Heart left ventricle (tissue), 16 donors: ENCODE measurements at regions not wholly inside any gene's neighbourhood (a gene's known extent, or its start where the extent isn't known, plus 50 kb on each side); places are given as distances from the start of the nearest gene placed in this dataset.

Experiments used
- ATAC-seq, 4 donors: fragments of 200-7000 bp; cut with Tn5 transposase; one replicate each; pipeline ENCODE4 v1.9.1; 2020 to 2022; ENCODE audit warnings: moderate library complexity in 4 of 4, mild to moderate bottlenecking in 3 of 4, moderate number of reproducible peaks in 1 of 4
- DNase-seq, 5 donors: peaks; one replicate each; pipeline ENCODE4 v3.0.0-alpha.2; 2020
- H3K27ac ChIP-seq, 12 donors: fragments of 200-600 bp; sonication (generic) in 4 of 12; one replicate each; pipeline versions ENCODE4 v1.5.0 to v1.8.0; 2016 to 2022; ENCODE audit warnings: mild to moderate bottlenecking in 2 of 12
- H3K27me3 ChIP-seq, 9 donors: fragments of 200-600 bp; sonication (generic) in 2 of 9; one replicate each; pipeline versions ENCODE4 v1.5.1 to v1.8.0; 2016 to 2022; ENCODE audit warnings: mild to moderate bottlenecking in 3 of 9
- H3K36me3 ChIP-seq, 9 donors: fragments of 200-600 bp; sonication (generic) in 2 of 9; one replicate each; pipeline versions ENCODE4 v1.5.0 to v1.8.0; 2018 to 2022; ENCODE audit warnings: mild to moderate bottlenecking in 2 of 9
- H3K4me1 ChIP-seq, 12 donors: fragments of 200-600 bp; sonication (generic) in 4 of 12; one replicate each; pipeline versions ENCODE4 v1.5.0 to v1.8.0; 2016 to 2022; ENCODE audit warnings: mild to moderate bottlenecking in 3 of 12
- H3K4me3 ChIP-seq, 12 donors: fragments of 200-600 bp; sonication (generic) in 4 of 12; one replicate each; pipeline versions ENCODE4 v1.5.0 to v1.8.0; 2017 to 2022; ENCODE audit warnings: mild to moderate bottlenecking in 9 of 12, moderate library complexity in 4 of 12
- H3K9me3 ChIP-seq, 12 donors: fragments of 200-600 bp; sonication (generic) in 4 of 12; one replicate each; pipeline versions ENCODE4 v1.5.0 to v1.8.0; 2016 to 2022; ENCODE audit warnings: mild to moderate bottlenecking in 1 of 12
- POLR2A ChIP-seq, 2 donors: fragments of 450-650 bp; IDR thresholded peaks; one replicate each; pipeline ENCODE4 v1.6.1; 2017; ENCODE audit warnings: antibody characterized with exemption in 2 of 2, mild to moderate bottlenecking in 2 of 2, moderate library complexity in 2 of 2
- WGBS, 4 donors: extraction: QIAGEN DNeasy Blood & Tissue Kit in 2 of 4; methylation state at CpG; one replicate each; pipeline versions ENCODE4 v1.1.5 to v1.1.7; 2013 to 2018; 5-methylcytosine and 5-hydroxymethylcytosine counted together
- intact Hi-C, 10 donors: fragments of 100-400 bp; cut with DNase I; formaldehyde crosslinking; loops; one replicate each; pipeline versions ENCODE4 v1.11.1 to v1.14.2; 2022
- TF ChIP-seq, protein P1 (sequence below), 12 donors: fragments of 200-600 bp; sonication (generic) in 4 of 12; IDR thresholded peaks; one replicate each; pipeline versions ENCODE4 v1.5.0 to v1.8.0; 2018 to 2022; ENCODE audit warnings: antibody characterized with exemption in 12 of 12, mild to moderate bottlenecking in 5 of 12
- donor health status: ischemic (EF 13 %, LVEDD 7.1; RV severe dilation, severe dysfunction).
- donor health status: healthy with polysubstance abuse.
- donor health status: DM: no; HTN: yes; CAD: no.
- donor health status: DM: no; HTN: no; CAD: no.
- donor health status: ischemic (EF 25% LVEDD 6.9; RV normal size, moderate dysfunction).
- donor health status: ischemic (EF 25% LVEDD 5.7; RV mildly dilated, moderate dysfunction).
- donor health status: healthy.
- donor health status: DM: yes; HTN: yes; CAD: no.
- donor health status: ischemic (EF 35%, LVEDD 5.7; RV mildly dilated, moderate dysfunction).
- donor health status: nonischemic (EF 11% LVEDD 7.7; RV severe dilation, severe dysfunction).
- donor health status: DM: yes; HTN: yes; CAD: no.
- donor health status: PGD.
- donor health status: ischemic (EF 29% LVEDD 5.4; RV normal size, mild dysfunction).
- donor health status: nonischemic (EF 23%, LVEDD 6.1; RV moderate dilation, normal function).

DNA sequence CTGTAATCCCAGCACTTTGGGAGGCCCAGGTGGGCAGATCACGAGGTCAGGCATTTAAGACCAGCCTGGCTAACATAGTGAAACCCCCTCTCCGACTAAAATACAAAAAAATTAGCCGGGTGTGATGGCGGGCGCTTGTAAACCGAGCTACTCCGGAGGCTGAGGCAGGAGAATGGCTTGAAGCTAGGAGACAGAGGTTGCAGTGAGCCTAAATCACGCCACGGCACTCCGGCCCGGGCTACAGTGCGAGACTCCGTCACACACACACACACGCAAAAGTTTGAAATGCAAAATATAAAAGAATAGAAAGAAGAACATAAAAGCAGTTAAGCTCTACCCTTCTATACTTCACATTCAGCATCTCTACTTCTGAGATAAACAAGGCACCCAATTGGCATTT is 1165.9 kb upstream of the CNTN5 start:
- no peaks in the 10 kb centered on the region for H3K36me3 ChIP-seq
- H3K27me3 ChIP-seq, result no peaks in the 10 kb centered on the region
- ATAC-seq, result no peak
- no peak overlapping the region for H3K4me3 ChIP-seq
- no peak overlapping the region for H3K27ac ChIP-seq
- DNase-seq, result no peak
- no peaks in the 10 kb centered on the region for H3K4me1 ChIP-seq
- peaks cover 0 to 4% (median 0%) of the 10 kb centered on the region in 12 donors for H3K9me3 ChIP-seq
- intact Hi-C loops, result no loop called here
- TF ChIP-seq, protein P1, sequence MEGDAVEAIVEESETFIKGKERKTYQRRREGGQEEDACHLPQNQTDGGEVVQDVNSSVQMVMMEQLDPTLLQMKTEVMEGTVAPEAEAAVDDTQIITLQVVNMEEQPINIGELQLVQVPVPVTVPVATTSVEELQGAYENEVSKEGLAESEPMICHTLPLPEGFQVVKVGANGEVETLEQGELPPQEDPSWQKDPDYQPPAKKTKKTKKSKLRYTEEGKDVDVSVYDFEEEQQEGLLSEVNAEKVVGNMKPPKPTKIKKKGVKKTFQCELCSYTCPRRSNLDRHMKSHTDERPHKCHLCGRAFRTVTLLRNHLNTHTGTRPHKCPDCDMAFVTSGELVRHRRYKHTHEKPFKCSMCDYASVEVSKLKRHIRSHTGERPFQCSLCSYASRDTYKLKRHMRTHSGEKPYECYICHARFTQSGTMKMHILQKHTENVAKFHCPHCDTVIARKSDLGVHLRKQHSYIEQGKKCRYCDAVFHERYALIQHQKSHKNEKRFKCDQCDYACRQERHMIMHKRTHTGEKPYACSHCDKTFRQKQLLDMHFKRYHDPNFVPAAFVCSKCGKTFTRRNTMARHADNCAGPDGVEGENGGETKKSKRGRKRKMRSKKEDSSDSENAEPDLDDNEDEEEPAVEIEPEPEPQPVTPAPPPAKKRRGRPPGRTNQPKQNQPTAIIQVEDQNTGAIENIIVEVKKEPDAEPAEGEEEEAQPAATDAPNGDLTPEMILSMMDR (IDR thresholded peaks at IDR 0.05), result no peak
- TF ChIP-seq POLR2A (IDR thresholded peaks at IDR 0.05), result no peak
- 86 to 91% (median 87%) methylated on average over 14 of the region's 14 CpGs for WGBS, 4 donors

- TF ChIP-seq POLR2A (IDR thresholded peaks at IDR 0.05), result no peak
- TF ChIP-seq, protein P1 (IDR thresholded peaks at IDR 0.05), result no peak
- no peaks in the 10 kb centered on the region for H3K27me3 ChIP-seq
- DNase-seq (no peak), ATAC-seq (no peak)
- WGBS, 4 donors, result 35 to 52% (median 47%) methylated on average over 2 of the region's 2 CpGs
- no peak overlapping the region for H3K4me3 ChIP-seq
- H3K36me3 ChIP-seq, result no peaks in the 10 kb centered on the region
- H3K4me1 ChIP-seq, result no peaks in the 10 kb centered on the region
- H3K9me3 ChIP-seq, result peaks cover 0 to 4% (median 0%) of the 10 kb centered on the region in 12 donors
- intact Hi-C loops, result no loop called here
- H3K27ac ChIP-seq, result no peak overlapping the region
These were observed 1164.1 kb upstream of the CNTN5 start for GRCh38 chr11:97856666-97857065.

- Histone ChIP-seq H3K27me3 (no peaks in the 10 kb centered on the region), H3K9me3 (peaks cover 0 to 4% (median 0%) of the 10 kb centered on the region in 12 donors), H3K27ac (no peak overlapping the region), H3K4me3 (no peak overlapping the region), H3K36me3 (no peaks in the 10 kb centered on the region), H3K4me1 (no peaks in the 10 kb centered on the region)
- WGBS, 4 donors, result 64 to 81% (median 78%) methylated on average over 1 of the region's 1 CpG
- no peak for DNase-seq
- ATAC-seq, result no peak
- TF ChIP-seq POLR2A (IDR thresholded peaks at IDR 0.05), result no peak
- TF ChIP-seq, protein P1 (IDR thresholded peaks at IDR 0.05), result no peak
- intact Hi-C loops, result no loop called here
These were observed 1160.5 kb upstream of the CNTN5 start for GRCh38 chr11:97860237-97860636.

DNA sequence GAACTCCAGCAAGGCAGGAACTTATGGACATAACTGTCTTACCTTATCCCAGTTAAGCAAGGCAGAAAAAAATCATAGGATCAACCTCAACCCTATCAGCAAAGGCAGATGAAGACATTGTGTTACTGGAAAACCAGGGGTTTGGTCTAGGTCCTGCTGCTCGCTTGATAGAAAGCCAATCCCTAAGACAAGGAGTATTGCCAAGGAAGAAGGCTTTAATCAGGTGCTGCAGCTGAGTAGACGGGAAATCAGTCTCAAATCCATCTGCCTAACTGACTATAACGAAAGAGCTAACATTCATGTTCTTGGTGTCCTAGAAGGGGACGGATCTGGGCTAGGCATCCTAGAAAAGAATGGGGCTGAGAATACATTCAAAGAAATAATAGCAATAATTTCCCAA is 1158.7 kb upstream of the CNTN5 start:
- intact Hi-C loops, result no loop called here
- ATAC-seq, result no peak
- no peaks in the 10 kb centered on the region for H3K4me1 ChIP-seq
- H3K36me3 ChIP-seq, result no peaks in the 10 kb centered on the region
- TF ChIP-seq, protein P1 (IDR thresholded peaks at IDR 0.05), result no peak
- no peak for TF ChIP-seq POLR2A (IDR thresholded peaks at IDR 0.05)
- no peaks in the 10 kb centered on the region for H3K27me3 ChIP-seq
- no peak overlapping the region for H3K4me3 ChIP-seq
- 67 to 89% (median 80%) methylated on average over 4 of the region's 4 CpGs for WGBS, 4 donors
- peaks cover 0 to 4% (median 0%) of the 10 kb centered on the region in 12 donors for H3K9me3 ChIP-seq
- no peak overlapping the region for H3K27ac ChIP-seq
- no peak for DNase-seq
